ENCODE measurements at regions not wholly inside any gene's neighbourhood (a gene's known extent, or its start where the extent isn't known, plus 50 kb on each side); places are given as distances from the start of the nearest gene placed in this dataset.

DNA sequence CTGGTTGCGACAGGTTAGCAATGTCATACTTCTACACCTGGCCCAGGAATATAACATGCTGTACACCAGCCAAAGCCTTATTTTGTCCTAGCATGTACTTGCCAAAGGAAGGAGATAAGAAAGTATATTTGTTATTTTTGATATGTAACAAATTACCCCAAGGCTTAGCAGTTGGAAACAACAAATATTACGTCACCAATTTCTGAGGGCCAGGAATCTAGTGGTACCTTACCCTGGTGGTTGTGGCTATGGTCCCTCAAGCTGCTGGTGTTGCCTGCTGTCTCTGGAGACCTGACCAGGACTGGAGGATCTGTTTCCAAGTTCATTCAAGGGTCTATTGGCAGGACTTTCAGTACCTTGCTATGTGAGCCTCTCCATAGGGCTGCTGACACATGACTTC, 135.5 kb upstream of the BANK1 start:
- TF ChIP-seq CREM (IDR thresholded peaks at IDR 0.05; ENCODE audit: low read depth): no peak
- no peak for TF ChIP-seq CTCF (IDR thresholded peaks at IDR 0.05 in 2 of 3, conservative IDR thresholded peaks at IDR 0.05 in 1 of 3; ENCODE audit: control insufficient read depth in 2 of 3, extremely low read depth in 1 of 3, insufficient read depth in 1 of 3, low read depth in 3 of 3, low read length in 3 of 3)
- no peak for TF ChIP-seq TBL1XR1 (IDR thresholded peaks at IDR 0.05; ENCODE audit: low read depth, low read length)
- TF ChIP-seq, protein P1, sequence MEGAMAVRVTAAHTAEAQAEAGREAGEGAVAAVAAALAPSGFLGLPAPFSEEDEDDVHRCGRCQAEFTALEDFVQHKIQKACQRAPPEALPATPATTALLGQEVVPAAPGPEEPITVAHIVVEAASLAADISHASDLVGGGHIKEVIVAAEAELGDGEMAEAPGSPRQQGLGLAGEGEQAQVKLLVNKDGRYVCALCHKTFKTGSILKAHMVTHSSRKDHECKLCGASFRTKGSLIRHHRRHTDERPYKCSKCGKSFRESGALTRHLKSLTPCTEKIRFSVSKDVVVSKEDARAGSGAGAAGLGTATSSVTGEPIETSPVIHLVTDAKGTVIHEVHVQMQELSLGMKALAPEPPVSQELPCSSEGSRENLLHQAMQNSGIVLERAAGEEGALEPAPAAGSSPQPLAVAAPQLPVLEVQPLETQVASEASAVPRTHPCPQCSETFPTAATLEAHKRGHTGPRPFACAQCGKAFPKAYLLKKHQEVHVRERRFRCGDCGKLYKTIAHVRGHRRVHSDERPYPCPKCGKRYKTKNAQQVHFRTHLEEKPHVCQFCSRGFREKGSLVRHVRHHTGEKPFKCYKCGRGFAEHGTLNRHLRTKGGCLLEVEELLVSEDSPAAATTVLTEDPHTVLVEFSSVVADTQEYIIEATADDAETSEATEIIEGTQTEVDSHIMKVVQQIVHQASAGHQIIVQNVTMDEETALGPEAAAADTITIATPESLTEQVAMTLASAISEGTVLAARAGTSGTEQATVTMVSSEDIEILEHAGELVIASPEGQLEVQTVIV (IDR thresholded peaks at IDR 0.05; ENCODE audit: borderline replicate concordance, partially characterized antibody): no peak
- TF ChIP-seq RCOR1 (conservative IDR thresholded peaks at IDR 0.05; ENCODE audit: low read depth, low read length): no peak
- TF ChIP-seq TARDBP (IDR thresholded peaks at IDR 0.05; ENCODE audit: borderline replicate concordance): no peak
- no peak for TF ChIP-seq TCF12 (IDR thresholded peaks at IDR 0.05; ENCODE audit: low read depth, low read length)
- no peak for TF ChIP-seq SIN3A (IDR thresholded peaks at IDR 0.05; ENCODE audit: low read depth, low read length)
- TF ChIP-seq HDAC6 (IDR thresholded peaks at IDR 0.05; ENCODE audit: unreplicated experiment): no peak
- TF ChIP-seq POLR2A (IDR thresholded peaks at IDR 0.05; ENCODE audit: low read depth, low read length): no peak
- TF ChIP-seq, protein P2, sequence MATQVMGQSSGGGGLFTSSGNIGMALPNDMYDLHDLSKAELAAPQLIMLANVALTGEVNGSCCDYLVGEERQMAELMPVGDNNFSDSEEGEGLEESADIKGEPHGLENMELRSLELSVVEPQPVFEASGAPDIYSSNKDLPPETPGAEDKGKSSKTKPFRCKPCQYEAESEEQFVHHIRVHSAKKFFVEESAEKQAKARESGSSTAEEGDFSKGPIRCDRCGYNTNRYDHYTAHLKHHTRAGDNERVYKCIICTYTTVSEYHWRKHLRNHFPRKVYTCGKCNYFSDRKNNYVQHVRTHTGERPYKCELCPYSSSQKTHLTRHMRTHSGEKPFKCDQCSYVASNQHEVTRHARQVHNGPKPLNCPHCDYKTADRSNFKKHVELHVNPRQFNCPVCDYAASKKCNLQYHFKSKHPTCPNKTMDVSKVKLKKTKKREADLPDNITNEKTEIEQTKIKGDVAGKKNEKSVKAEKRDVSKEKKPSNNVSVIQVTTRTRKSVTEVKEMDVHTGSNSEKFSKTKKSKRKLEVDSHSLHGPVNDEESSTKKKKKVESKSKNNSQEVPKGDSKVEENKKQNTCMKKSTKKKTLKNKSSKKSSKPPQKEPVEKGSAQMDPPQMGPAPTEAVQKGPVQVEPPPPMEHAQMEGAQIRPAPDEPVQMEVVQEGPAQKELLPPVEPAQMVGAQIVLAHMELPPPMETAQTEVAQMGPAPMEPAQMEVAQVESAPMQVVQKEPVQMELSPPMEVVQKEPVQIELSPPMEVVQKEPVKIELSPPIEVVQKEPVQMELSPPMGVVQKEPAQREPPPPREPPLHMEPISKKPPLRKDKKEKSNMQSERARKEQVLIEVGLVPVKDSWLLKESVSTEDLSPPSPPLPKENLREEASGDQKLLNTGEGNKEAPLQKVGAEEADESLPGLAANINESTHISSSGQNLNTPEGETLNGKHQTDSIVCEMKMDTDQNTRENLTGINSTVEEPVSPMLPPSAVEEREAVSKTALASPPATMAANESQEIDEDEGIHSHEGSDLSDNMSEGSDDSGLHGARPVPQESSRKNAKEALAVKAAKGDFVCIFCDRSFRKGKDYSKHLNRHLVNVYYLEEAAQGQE (IDR thresholded peaks at IDR 0.05; ENCODE audit: low read depth, low read length): no peak
